Stimulated activated CD4-positive, alpha-beta T cell treated with anti-CD3 and anti-CD28 coated beads, Interleukin-1b, Interleukin-23, amount 100 ng/mL, for 24 hours (primary cell): ENCODE measurements at regions not wholly inside any gene's neighbourhood (a gene's known extent, or its start where the extent isn't known, plus 50 kb on each side); places are given as distances from the start of the nearest gene placed in this dataset.
"Not testable (repeated sequence)": the region's sequence is repeated elsewhere in the genome, so short reads cannot be mapped to it uniquely, and the experiment has no call there.

Source experiments
- DNase-seq, 4 experiments: peaks; one replicate each; pipeline ENCODE4 v3.0.0-alpha.2; 2020; ENCODE audit warnings: low read depth in 4 of 4, low spot score in 1 of 4

DNA sequence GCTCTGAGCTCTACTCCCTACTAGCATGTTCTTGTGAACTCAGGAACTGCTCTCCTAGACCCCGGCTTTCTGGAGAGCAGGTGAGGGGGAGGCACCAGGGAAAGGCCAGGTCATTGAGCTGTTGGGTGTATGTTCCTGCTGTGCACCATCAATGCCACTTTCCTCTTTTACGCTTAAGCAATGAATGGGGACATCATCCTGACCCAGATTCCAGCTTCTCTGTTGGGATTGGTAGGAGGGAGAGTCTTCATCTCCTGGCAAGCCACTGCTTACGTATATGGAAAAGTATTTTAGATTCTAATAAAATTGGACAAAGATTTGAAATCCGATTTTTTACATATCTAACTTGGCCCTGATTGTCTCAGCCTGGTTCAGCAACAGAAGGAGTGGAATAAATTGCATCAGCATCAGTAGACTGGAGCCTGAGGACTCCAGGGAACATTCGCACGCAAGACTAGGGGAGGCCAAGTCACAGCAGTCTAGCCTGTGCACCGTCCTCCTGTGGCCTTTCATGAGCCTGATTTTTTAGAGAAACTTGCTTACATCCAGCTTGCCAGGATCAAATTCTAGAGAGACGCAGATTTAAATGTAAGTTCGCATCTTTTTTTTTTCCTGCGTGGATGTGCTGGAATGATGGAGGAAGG lies 439.3 kb downstream of the RPIA start:
- not testable (repeated sequence) for DNase-seq

GRCh38 chr2:89142959-89143358 lies 451.5 kb downstream of the RPIA start:
- DNase-seq: not testable (repeated sequence)

- DNase-seq: not testable (repeated sequence)
Observed at GRCh38 chr2:89145342-89145741, 453.9 kb downstream of the RPIA start.

GRCh38 chr2:89148256-89148655 lies 456.8 kb downstream of the RPIA start:
- not testable (repeated sequence) for DNase-seq

- not testable (repeated sequence) for DNase-seq
Observed at GRCh38 chr2:89151699-89152098, 460.2 kb downstream of the RPIA start.

DNA sequence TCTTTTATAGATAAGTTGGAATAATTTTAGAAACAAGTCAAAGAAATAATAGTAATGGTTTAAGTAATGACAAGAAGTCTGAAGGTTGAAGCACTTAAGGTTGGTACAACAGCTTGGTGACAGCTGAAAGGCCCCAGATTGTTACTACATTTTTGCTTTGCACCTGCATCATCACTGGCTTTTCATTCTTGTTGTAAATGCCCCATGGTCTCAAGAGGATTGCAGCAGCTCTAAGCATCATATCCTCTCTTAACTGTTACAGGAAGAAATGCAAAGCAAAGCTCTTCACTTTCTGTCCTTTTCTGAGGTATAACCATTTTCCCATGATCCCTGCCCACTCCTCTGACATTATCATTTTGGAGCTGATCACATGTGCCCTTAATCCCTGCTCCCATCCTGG lies 461.0 kb downstream of the RPIA start:
- not testable (repeated sequence) for DNase-seq

- not testable (repeated sequence) for DNase-seq
Observed at GRCh38 chr2:89153210-89153609, 461.7 kb downstream of the RPIA start.

- not testable (repeated sequence) for DNase-seq
Observed at GRCh38 chr2:89154247-89154682, 462.8 kb downstream of the RPIA start.

GRCh38 chr2:89160306-89160705 lies 468.8 kb downstream of the RPIA start:
- DNase-seq: not testable (repeated sequence)

GRCh38 chr2:89161626-89162025 lies 470.2 kb downstream of the RPIA start:
- DNase-seq: not testable (repeated sequence)

GRCh38 chr2:89170506-89171173 lies 479.2 kb downstream of the RPIA start:
- DNase-seq: not testable (repeated sequence)

DNA sequence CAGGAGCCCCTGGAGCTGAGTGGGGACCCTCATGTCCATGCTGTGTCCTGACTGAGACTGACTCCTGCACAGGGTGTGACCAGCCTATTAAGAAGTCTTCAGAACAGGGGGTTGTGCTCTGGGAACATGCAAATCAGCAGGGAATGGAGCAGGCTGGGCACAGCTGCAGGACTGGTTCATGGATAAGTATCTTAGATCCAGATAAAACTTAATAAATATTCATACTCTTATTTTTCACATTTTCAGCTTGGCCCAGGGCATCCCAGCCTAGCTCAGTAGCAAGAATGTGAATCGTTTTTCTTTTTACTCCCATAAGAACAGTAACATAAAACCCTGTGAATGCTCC lies 479.7 kb downstream of the RPIA start:
- DNase-seq: not testable (repeated sequence)

DNA sequence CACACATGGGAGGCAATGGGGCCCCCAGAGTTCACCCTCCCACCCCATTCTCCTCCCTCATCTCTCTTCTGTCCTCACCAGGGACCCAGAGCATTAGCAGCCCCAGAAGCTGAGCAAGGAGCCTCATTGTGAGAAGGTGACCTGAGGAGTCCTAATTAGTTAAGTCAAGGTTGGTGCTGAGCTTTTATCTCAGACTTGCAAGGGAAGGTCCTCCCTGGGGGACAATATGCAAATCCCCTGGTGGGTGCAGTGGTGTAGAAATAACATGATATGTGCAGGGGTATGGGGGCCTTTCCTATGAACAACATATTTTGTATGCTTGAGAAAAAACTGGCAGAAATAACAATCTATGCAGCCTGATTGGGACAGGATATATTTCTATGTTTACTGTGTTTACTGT lies 485.5 kb downstream of the RPIA start:
- DNase-seq: not testable (repeated sequence)

- DNase-seq: not testable (repeated sequence)
Observed at GRCh38 chr2:89182221-89182620, 490.7 kb downstream of the RPIA start.

GRCh38 chr2:89184746-89185145 lies 493.3 kb downstream of the RPIA start:
- DNase-seq: not testable (repeated sequence)

GRCh38 chr2:89195636-89196251 lies 504.3 kb downstream of the RPIA start:
- DNase-seq: not testable (repeated sequence)

DNA sequence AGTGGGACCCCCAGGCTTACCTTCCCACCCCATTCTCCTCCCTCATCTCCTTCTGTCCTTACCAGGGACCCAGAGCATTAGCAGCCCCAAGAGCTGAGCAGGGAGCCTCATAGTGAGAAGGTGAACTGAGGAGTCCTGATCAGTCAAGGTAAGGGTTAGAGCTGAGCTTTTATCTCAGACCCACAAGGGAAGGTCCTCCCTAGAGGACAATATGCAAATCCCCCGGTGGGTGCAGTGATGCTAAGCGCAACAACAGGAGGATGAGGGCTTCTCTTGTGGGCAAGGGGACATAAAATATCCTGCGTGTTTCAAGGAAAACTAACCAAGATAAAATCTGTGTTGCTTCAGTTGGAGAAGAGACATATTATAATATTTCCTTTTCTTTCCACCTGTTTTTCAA lies 505.2 kb downstream of the RPIA start:
- not testable (repeated sequence) for DNase-seq

- DNase-seq: not testable (repeated sequence)
Observed at GRCh38 chr2:89198026-89198425, 506.6 kb downstream of the RPIA start.

DNA sequence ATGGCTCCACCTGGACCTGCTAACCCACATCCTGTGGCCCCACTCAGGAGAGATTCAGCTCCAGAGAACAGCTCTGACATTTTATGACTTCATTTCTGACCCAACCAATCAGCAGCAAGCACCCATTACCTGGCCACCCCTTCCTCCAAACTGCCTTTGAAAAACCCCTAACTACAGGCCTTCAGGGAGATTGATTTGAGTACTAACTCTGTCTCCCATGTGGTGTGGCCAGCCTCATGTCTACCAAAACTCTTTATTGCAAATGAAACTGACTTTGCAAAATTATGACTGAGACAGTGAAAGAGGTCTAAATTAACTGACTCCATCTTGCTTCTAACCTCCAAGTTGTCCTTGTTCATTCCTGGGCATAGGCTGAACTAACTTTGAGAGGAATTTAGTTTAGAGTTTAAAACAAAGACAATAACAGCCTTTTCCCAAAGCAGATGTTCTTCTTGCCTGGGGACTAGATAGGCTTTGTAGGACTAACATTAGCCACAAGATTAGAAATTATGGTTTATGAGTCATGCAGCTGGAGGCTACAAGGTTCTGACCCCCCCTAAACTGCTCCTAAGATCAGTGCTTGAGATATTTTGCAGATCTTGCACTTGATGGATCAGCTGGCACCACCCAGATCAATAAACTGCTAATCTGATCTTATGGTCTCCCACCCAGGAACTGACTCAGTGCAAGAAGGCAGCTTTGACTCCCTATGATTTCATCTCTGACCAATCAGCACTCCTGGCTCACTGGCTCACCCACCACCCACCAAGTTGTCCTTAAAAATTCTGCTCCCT lies 508.2 kb downstream of the RPIA start:
- not testable (repeated sequence) for DNase-seq

DNA sequence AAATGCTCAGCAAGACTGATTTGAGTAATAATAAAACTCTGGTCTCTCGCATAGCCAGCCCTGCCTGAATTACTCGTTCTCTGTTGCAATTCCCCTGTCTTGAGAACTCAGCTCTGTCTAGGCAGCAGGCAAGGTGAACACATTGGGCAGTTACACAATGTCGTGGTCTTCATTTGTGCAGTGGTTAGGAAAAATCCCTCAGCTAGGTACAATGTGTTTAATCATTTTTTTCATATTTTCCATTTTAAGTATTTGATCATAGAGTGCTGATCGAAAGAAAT lies 508.7 kb downstream of the RPIA start:
- DNase-seq: not testable (repeated sequence)

DNA sequence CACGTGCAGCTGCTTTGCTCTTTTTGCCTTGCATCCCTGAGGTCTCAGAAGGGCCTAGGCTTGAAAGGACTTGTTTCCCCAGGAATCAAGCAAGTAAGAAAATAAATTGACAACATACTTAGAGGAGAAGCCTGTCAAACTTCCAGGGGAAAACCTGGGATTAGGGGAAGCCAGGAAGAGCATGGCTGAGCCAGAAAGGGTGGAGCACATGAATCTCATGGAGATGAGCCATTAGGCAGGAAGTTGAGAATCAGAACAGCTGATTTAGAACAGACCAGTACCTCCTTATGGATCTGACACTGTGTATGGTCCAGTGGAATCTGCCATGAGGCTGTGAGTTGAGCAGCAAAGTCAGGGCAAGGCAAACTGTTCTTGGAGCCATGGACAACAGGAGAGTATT lies 511.0 kb downstream of the RPIA start:
- DNase-seq: not testable (repeated sequence)

DNA sequence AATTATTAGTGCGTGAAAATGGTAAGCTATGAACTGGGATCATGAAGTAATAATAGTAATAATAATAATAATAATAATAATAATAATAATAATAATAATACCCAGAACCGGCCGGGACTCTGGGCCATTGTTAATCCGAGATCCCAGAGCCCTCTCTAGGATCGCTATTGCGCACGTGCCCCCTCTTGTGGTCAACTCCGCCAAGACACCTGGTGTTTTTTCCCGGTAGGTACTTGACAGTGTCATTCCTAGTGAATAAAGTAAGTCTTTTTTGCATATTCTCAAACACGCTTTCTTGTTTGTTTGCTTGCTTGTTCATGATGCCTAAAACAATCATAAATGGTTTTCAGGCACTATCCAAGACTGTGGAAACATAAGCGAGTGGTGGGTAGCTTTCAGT lies 513.7 kb downstream of the RPIA start:
- peak in 3 of 4 experiments; percentile 1 to 14 (median 4) for DNase-seq
